ENCODE measurements at regions not wholly inside any gene's neighbourhood (a gene's known extent, or its start where the extent isn't known, plus 50 kb on each side); places are given as distances from the start of the nearest gene placed in this dataset.

- TF ChIP-seq, protein P1, sequence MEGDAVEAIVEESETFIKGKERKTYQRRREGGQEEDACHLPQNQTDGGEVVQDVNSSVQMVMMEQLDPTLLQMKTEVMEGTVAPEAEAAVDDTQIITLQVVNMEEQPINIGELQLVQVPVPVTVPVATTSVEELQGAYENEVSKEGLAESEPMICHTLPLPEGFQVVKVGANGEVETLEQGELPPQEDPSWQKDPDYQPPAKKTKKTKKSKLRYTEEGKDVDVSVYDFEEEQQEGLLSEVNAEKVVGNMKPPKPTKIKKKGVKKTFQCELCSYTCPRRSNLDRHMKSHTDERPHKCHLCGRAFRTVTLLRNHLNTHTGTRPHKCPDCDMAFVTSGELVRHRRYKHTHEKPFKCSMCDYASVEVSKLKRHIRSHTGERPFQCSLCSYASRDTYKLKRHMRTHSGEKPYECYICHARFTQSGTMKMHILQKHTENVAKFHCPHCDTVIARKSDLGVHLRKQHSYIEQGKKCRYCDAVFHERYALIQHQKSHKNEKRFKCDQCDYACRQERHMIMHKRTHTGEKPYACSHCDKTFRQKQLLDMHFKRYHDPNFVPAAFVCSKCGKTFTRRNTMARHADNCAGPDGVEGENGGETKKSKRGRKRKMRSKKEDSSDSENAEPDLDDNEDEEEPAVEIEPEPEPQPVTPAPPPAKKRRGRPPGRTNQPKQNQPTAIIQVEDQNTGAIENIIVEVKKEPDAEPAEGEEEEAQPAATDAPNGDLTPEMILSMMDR (IDR thresholded peaks at IDR 0.05; ENCODE audit: extremely low read depth, insufficient read depth, missing control alignments): no peak
- no peak for DNase-seq (ENCODE audit: low spot score)
- in situ Hi-C loops (cut with MboI; ENCODE audit: low pct_unique_long_range_greater_than_20kb, low sequenced_read_pairs, unreplicated experiment): no loop called here
Measured at GRCh38 chr12:33813536-33813935, 208.8 kb upstream of the ALG10 start.

GRCh38 chr12:33817713-33818112, 204.6 kb upstream of the ALG10 start:
- TF ChIP-seq, protein P1 (IDR thresholded peaks at IDR 0.05; ENCODE audit: extremely low read depth, insufficient read depth, missing control alignments): no peak
- DNase-seq (ENCODE audit: low spot score): no peak
- in situ Hi-C loops (cut with MboI; ENCODE audit: low pct_unique_long_range_greater_than_20kb, low sequenced_read_pairs, unreplicated experiment): no loop called here

- in situ Hi-C loops (cut with MboI; ENCODE audit: low pct_unique_long_range_greater_than_20kb, low sequenced_read_pairs, unreplicated experiment): no loop called here
- TF ChIP-seq, protein P1 (IDR thresholded peaks at IDR 0.05; ENCODE audit: extremely low read depth, insufficient read depth, missing control alignments): no peak
Measured at GRCh38 chr12:33818313-33818712, 204.0 kb upstream of the ALG10 start.

DNA sequence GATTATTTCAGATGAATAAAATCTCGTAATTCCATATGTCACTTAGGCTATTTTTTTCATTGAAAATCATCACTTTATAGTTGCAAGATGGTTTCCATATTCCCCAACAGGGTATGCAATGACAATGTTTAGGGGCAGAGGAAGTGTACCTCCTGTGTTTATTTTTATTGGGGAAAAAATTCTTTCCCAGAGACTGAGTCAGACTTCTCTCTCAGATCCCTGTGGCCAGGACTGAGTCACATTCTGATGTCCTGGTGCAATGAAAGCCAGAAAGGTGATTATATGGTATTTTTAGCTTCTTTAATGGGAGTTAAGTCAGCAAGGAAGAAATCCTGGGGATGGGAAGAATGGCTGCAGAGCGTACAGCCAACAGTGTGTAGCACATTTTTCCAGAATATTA, 196.9 kb upstream of the ALG10 start:
- TF ChIP-seq, protein P1 (IDR thresholded peaks at IDR 0.05; ENCODE audit: extremely low read depth, insufficient read depth, missing control alignments): no peak
- in situ Hi-C loops (cut with MboI; ENCODE audit: low pct_unique_long_range_greater_than_20kb, low sequenced_read_pairs, unreplicated experiment): no loop called here
- DNase-seq (ENCODE audit: low spot score): no peak

More at GRCh38 chr12:33818313-33818712, 204.0 kb upstream of the ALG10 start:
- DNase-seq (ENCODE audit: low spot score): no peak

GRCh38 chr12:33825986-33826602, 196.2 kb upstream of the ALG10 start:
- DNase-seq (ENCODE audit: low spot score): no peak
- in situ Hi-C loops (cut with MboI; ENCODE audit: low pct_unique_long_range_greater_than_20kb, low sequenced_read_pairs, unreplicated experiment): no loop called here
- TF ChIP-seq, protein P1 (IDR thresholded peaks at IDR 0.05; ENCODE audit: extremely low read depth, insufficient read depth, missing control alignments): no peak

- in situ Hi-C loops (cut with MboI; ENCODE audit: low pct_unique_long_range_greater_than_20kb, low sequenced_read_pairs, unreplicated experiment): no loop called here
- no peak for DNase-seq (ENCODE audit: low spot score)
- TF ChIP-seq, protein P1 (IDR thresholded peaks at IDR 0.05; ENCODE audit: extremely low read depth, insufficient read depth, missing control alignments): no peak
Measured at GRCh38 chr12:33828326-33828725, 194.0 kb upstream of the ALG10 start.
